ENCODE measurements at regions not wholly inside any gene's neighbourhood (a gene's known extent, or its start where the extent isn't known, plus 50 kb on each side); places are given as distances from the start of the nearest gene placed in this dataset.
A peak's percentile ranks its signal among the peaks of the same experiment; 100 is the strongest.
"Not testable (repeated sequence)": the region's sequence is repeated elsewhere in the genome, so short reads cannot be mapped to it uniquely, and the experiment has no call there.

DNA sequence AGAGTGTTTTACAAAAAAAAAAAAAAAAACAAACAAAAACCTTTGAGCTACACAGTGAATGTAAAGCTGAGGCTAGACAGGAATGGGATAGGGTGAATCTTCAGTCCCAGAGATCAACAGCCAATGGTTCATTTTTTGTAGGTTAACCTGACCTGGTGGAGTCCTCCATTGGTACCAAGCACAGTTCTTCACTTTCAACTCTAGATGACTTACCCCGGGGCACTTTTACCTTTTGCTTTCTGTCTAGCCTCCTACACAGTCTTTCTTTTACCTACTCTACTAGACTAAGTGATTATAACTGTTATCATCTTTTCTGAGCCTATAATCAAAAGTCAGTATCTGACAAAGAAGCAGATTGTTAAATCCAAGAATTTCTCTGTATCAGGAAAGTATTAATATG, 50.9 kb downstream of the ANXA2R start:
- peak; percentile 44 for DNase-seq

DNA sequence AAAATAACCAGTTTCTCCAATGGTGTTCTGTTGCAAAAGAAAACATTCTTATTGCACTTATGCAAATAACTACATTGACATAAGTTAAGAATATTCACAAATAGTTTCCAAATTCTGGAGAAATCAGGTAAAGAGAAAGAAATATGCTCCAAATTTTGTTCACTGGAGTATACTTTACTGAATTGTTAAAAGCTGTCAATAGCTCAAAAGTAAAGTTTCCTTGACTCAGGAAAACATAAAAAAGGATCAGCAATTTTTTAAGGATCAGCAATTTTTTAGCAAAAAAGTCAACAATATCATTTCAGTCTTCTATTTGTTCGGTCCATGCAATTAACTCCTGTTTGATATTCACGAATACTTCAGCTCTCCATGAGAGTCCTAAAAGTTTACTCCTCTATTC, 51.6 kb downstream of the ANXA2R start:
- no peak for DNase-seq

DNA sequence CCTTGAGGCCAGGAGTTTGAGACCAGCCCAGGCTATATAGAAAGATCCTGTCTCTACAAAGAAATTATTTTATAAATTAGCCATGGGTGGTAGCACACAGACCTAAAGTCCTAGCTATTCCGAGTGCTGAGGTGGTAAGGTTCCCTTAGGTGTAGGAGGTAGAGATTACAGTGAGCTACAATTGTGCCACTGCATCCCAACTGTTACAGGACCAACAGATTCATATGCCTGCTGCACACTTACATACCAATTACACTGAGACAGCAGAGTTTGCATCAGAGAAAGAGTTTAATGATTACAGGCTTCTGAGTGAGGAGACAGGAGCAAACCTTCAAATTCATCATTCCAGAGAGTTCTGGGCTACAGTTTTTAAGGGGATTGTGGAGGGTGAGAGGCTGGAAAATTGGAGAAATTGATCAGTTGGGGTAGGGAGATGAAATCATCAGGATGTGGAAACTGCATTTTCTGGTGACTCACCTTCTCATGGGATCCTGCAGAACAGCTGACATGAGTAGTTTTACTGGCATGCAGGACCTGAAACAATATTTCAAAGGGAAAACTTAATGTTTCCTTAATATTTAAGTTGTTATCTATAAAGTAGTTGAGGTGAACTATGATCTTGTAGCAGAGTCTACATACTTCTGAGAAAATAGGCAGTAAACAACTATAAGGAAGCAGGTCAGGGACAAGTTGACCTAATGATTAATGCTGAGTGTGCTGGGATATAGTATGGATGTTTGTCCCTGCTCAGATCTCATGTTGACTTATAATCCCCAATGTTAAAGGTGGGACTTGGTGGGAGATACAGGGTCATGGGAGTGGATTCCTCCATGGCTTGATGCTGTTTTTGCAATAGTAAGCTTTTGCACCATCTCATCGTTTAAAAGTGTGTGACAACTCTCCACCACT, 54.7 kb downstream of the ANXA2R start:
- DNase-seq = no peak

- DNase-seq = no peak
Observed at GRCh38 chr5:42984307-42984706, 55.8 kb downstream of the ANXA2R start.

DNA sequence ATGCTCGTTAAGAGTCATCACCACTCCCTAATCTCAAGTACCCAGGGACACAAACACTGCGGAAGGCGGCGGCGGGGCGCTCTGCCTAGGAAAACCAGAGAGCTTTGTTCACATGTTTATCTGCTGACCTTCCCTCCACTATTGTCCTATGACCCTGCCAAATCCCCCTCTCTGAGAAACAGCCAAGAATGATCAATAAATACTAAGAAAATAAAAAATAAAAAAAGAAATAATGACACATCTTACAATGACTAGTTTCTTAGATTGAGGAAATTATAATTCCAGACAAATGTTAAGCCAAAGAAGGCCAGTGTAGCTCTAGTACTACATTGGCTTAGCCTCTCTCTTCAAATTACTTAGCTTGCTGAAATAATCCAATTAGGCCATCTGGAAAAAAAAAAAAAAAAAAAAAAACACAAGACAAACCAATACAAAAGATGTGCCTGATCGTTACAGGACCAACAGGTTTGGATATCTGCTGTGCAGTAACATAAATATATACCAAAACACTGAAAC, 58.0 kb downstream of the ANXA2R start:
- no peak for DNase-seq

- not testable (repeated sequence) for DNase-seq
Observed at GRCh38 chr5:42981417-42982106, 58.6 kb downstream of the ANXA2R start.

DNA sequence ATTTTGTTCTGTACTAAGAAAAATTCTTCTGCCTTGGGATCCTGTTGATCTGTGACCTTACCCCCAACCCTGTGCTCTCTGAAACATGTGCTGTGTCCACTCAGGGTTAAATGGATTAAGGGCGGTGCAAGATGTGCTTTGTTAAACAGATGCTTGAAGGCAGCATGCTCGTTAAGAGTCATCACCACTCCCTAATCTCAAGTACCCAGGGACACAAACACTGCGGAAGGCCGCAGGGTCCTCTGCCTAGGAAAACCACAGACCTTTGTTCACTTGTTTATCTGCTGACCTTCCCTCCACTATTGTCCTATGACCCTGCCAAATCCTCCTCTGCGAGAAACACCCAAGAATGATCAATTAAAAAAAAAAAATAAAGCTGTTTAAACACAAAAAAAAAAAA, 59.1 kb downstream of the ANXA2R start:
- DNase-seq = not testable (repeated sequence)

DNA sequence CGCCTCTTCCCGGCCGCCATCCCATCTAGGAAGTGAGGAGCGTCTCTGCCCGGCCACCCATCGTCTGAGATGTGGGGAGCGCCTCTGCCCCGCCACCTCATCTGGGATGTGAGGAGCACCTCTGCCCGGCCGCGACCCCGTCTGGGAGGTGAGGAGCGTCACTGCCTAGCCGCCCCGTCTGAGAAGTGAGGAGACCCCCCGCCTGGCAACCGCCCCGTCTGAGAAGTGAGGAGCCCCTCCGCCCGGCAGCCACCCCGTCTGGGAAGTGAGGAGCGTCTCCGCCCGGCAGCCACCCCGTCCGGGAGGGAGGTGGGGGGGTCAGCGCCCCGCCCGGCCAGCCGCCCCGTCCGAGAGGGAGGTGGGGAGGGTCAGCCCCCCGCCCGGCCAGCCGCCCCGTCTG, 59.7 kb downstream of the ANXA2R start:
- not testable (repeated sequence) for DNase-seq

DNA sequence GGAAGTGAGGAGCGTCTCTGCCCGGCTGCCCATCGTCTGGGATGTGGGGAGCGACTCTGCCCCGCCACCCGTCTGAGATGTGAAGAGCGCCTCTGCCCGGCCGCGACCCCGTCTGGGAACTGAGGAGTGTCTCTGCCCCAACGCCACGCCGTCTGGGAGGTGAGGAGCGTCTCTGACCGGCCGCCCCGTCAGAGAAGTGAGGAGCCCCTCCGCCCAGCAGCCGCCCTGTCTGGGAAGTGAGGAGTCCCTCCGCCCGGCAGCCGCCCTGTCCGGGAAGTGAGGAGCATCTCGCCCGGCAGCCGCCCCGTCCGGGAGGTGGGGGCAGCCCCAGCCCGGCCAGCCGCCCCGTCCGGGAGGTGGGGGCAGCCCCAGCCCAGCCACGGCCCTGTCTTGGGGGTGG, 60.9 kb downstream of the ANXA2R start:
- not testable (repeated sequence) for DNase-seq

GRCh38 chr5:42974536-42974935, 65.6 kb downstream of the ANXA2R start:
- no peak for DNase-seq

DNA sequence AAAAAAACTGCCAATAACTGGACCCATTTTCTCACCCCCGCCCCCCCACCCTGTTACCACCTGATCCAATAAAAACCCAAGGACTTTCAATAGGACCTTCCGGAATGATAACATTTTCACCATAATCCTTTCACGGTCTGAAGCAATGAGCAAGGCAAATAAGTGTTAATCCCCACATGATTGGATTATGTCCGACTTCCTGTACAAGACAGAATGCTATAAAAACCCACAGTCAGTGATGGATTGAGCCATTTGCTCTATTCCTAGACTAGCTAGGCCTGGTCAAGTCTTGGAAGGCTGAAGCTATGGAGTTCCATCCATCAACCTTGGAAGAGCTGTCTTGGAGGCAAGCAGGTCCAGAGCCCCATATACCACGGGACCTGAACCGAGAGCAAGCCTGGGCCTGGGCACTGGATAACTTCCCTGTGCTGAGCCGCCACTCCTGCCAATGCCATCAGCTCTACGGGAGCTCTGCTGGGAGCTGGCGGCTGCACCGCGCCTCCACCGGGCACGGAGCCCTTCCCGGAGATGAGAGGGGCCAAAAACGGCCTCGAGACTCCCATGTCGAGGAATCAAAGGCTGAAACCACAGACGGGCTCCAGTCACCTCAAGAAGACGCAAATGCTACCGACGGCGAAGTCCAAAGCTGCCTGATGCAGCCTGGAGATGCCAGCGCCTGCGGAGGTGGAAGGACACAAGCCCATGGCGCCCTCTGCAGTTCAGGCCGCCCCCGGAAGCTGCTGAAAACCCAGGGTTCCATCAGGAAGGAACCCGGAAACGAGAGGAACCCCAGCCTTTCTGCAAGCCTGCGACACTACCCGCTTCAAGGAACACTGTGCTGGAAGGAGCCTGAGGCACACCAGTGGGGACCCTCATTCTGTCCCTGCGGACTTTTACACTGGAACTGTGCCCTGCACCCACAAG, 69.2 kb downstream of the ANXA2R start:
- no peak for DNase-seq

DNA sequence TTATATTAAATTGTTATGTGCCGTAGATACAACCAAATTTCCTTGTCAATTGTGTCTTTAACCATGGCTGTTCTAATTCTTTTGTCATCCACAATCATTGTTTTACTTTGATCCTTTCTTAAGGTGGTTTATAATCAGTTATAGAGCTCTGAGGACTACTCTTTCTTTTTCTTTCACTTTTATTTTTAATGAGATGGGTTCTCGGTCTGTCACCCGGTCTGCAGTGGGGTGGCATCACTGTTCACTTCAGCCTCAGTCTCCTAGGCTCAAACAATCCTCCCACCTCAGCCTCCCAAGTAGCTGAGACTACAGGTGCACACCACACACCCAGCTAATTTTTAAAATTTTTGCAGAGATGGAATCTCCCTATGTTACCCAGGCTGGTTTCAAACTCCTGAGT, 74.2 kb downstream of the ANXA2R start:
- DNase-seq = no peak

- no peak for DNase-seq
Observed at GRCh38 chr5:42963412-42963811, 76.7 kb downstream of the ANXA2R start.

DNA sequence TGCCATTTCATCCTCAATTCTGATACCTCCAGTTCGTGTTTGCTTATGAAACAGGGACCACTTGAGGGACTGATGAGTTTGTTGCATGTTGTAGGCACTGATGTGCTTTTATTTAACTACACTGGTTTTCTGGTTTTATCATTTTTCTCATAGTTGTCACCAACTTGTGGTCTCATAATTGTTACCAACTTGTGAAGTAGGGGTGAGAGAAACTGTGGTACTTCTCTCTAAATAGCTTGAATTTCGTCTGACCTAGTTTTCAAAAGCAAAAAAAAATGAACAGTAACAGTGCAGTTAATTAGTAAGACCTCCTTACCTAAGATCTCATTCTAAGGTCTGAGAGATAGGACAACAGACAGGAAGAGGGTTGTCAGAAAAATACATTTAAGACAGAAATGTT, 78.0 kb downstream of the ANXA2R start:
- peak; percentile 24 for DNase-seq

DNA sequence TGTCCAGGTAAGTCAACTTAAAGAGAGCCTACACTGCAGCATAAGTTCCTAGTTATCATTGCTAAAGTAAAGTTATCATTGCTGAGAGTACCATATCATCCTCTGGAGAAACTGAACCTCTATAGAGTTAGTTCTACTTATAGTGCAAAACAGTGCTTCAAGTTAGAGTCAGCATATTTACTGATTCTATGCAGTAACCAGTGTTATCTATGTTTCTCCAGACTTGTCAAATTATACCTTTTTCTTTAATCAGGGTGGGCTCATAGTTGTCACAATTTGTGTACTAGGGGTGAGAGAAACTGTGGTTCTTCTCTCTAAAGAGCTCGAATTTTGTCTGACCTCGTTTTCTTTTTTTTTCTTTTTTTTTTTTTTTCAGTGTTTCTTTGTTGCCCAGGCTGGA, 79.6 kb downstream of the ANXA2R start:
- no peak for DNase-seq

- DNase-seq = no peak
Observed at GRCh38 chr5:42956551-42956950, 83.6 kb downstream of the ANXA2R start.

DNA sequence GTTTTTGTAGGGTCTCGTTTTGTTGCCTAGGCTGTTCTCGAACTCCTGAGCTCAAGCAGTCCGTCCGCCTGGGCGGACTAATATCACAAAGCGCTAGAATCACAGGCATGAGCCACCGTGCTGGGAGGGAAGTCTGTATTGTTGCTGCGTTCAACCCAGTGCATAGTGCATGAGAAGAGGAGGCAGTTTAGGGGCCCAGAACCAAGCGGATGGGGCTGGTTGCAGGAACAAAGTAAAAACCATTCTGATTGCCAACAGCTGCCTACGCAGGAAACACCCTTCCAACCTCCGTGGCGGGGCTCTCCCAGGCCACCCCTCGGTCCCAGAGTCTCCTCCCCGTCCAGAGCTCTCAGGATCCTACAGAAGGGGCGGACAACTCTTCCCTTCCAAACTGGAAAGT, 87.1 kb downstream of the ANXA2R start:
- no peak for DNase-seq

- no peak for DNase-seq
Observed at GRCh38 chr5:42952578-42952974, 87.5 kb downstream of the ANXA2R start.

DNA sequence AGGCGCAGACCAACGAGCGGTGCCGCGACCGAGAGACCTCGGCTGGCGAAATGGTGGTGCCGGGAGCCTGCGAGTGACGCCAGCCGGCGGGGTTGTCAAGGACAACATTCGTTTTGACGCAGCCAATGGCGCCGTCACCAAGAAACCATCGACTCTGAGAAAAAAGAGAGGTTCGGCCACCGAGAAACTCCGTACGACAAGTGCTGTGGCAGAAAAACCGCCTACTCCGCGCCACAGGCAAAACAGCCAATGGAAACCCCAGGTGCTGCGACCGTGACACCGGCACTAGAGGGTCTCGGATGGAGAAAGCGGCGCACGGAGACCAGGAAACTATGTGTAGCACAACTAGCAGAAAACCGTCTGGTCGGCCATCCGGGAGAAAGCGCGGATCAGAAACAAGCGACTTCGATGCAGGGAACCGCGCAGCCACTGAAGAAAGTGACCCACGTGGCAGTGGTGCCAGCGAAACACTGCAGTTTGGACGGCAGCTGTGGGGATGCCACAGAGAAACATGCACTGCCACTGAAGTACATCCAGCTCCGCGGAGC, 88.8 kb downstream of the ANXA2R start:
- peak; percentile 87 for DNase-seq

DNA sequence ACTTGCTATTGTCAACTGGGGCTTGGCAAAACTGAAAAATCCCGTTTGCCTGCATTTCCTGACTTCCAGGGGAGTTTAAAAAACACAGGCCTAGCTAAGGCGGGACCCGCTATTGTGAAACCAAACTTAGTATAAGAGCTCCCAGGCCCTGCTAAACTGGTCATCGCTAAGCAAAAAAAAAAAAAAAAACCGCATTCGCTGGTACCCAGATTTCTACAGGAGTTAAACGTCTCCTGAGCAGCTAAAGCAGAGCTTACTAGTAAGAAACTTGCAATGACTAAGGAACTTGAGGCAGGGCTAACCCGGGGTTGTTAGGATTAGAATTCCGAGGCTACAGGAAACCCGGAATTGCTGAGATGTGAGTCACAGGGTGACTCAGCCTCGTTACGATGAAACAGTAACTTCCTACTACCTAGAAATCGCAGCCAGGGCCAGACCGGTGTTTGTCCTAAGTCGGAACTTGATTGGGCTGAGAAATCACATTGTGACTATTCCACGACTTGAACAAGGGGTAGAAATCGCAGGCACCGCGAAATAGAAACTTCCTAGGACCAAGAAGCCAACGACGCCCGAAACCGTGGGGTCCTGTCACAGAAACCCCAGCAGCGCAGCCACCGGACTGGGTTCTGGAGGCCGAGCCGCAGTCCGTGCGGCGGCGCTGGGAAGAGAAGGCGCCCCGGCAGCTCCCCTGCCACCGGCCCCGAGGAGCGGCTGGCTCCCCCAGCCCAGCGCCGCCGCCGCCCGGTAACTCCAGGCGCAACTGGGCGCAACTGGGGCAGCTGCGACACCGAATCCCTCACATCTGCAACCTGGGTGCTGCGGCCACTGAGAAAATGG, 89.4 kb downstream of the ANXA2R start:
- DNase-seq = peak; percentile 80

- DNase-seq = no peak
Observed at GRCh38 chr5:42950116-42950455, 90.0 kb downstream of the ANXA2R start.

Measured in CD4-positive, alpha-beta T cell treated with Interleukin-10 for 1 hour (primary cell).